ENCODE measurements at regions not wholly inside any gene's neighbourhood (a gene's known extent, or its start where the extent isn't known, plus 50 kb on each side); places are given as distances from the start of the nearest gene placed in this dataset.

DNA sequence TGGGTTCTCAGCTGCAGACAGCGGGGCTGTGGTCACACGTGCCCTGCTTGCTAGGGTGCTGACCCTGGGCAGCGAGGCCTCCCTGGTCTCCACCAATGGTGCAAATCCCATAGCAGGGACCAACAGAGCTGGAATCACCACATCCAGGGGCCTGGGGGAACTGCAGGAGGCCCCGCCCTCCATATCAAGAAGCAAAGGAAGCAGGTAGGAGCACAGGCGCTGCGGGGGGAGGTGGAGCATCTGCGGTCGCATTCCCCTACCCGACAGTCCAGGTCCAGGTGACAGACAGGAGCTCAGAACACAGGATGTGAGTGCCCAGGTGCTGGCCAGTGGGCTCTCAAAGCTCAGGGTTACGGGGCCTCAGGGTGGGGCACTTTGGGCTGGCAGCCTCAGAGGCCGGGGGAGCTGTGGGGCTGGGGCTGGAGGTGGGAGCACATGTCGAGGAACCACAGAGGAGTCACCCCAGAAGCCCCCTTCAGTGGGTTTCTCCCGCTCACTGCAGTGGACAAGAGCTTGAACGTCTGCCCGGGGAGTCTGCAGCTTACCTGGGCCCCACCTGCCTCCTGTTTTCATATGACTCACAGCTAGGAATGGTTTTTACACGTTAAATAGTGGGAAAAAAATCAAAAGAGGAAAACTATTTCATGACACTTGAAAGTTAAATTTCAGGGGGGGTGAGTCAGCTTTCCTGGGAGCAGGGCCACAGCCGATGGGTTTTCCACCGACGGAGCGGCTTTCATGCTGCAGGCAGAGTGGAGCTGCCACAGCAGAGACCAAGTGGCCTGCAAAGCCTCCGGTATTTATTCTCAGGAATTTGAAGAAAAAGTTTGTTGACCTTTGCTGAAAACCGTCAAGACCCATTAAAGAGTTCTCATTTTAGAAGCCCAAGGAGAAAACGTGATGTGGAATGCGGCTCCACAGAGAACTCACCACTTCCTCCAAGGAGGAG is 148.7 kb upstream of the PPP2R2D start:
- peak; percentile 79 for DNase-seq
- no peaks in the 10 kb centered on the region for H3K27me3 ChIP-seq (ENCODE audit: control insufficient read depth, insufficient read depth, low read length)
- no peak overlapping the region for H3K4me3 ChIP-seq (ENCODE audit: insufficient read depth, low read depth, low read length)
- H3K36me3 ChIP-seq (replicated peaks; ENCODE audit: control insufficient read depth, insufficient read depth, low read length), result no peaks in the 10 kb centered on the region

GRCh38 chr10:131753336-131753735 is 147.5 kb upstream of the PPP2R2D start:
- Histone ChIP-seq H3K36me3 (replicated peaks; ENCODE audit: control insufficient read depth, insufficient read depth, low read length) (no peaks in the 10 kb centered on the region), H3K27me3 (ENCODE audit: control insufficient read depth, insufficient read depth, low read length) (no peaks in the 10 kb centered on the region; the same call in 1 of the 2 replicates), H3K4me3 (ENCODE audit: insufficient read depth, low read depth, low read length) (no peak overlapping the region)
- no peak for DNase-seq

DNA sequence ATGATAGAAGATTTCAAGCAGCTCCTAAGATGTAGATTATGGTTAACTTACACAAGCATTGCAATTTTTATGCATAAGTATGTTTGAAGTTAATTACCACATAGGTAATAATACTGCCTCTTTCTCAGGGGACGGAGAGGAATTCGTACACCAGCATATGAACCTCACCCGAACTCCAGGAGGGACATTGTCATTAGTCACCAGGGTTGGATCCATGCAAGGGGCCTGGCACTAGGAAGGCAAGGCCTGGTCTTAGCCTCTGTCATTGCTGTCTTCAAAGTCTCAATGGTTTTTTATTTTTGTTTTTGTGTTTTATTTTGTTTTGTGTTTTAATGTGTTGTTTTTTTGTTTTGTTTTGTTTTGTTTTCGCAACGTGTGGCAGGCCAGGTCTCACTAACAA is 145.6 kb upstream of the PPP2R2D start:
- Histone ChIP-seq H3K36me3 (replicated peaks; ENCODE audit: control insufficient read depth, insufficient read depth, low read length) (no peaks in the 10 kb centered on the region), H3K27me3 (ENCODE audit: control insufficient read depth, insufficient read depth, low read length) (no peaks in the 10 kb centered on the region; the same call in 1 of the 2 replicates), H3K4me3 (ENCODE audit: insufficient read depth, low read depth, low read length) (no peak overlapping the region)
- DNase-seq, result no peak

- H3K27me3 ChIP-seq (ENCODE audit: control insufficient read depth, insufficient read depth, low read length), result no peaks in the 10 kb centered on the region; the same call in 1 of the 2 replicates
- no peak for DNase-seq
- no peak overlapping the region for H3K4me3 ChIP-seq (ENCODE audit: insufficient read depth, low read depth, low read length)
- no peaks in the 10 kb centered on the region for H3K36me3 ChIP-seq (replicated peaks; ENCODE audit: control insufficient read depth, insufficient read depth, low read length)
Measured at GRCh38 chr10:131757285-131758058, 143.3 kb upstream of the PPP2R2D start.

- DNase-seq, result peak; percentile 60
Measured at GRCh38 chr10:131758062-131758938, 142.5 kb upstream of the PPP2R2D start.

GRCh38 chr10:131758939-131759301 is 141.9 kb upstream of the PPP2R2D start:
- H3K4me3 ChIP-seq (ENCODE audit: insufficient read depth, low read depth, low read length), result no peak overlapping the region
- peak; percentile 78 for DNase-seq
- no peaks in the 10 kb centered on the region; the same call in 1 of the 2 replicates for H3K27me3 ChIP-seq (ENCODE audit: control insufficient read depth, insufficient read depth, low read length)

More at GRCh38 chr10:131758062-131758938, 142.5 kb upstream of the PPP2R2D start:
- no peak overlapping the region for H3K4me3 ChIP-seq (ENCODE audit: insufficient read depth, low read depth, low read length)
- no peaks in the 10 kb centered on the region for H3K36me3 ChIP-seq (replicated peaks; ENCODE audit: control insufficient read depth, insufficient read depth, low read length)
- H3K27me3 ChIP-seq (ENCODE audit: control insufficient read depth, insufficient read depth, low read length), result no peaks in the 10 kb centered on the region; the same call in 1 of the 2 replicates

GRCh38 chr10:131759347-131759746 is 141.5 kb upstream of the PPP2R2D start:
- H3K4me3 ChIP-seq (ENCODE audit: insufficient read depth, low read depth, low read length), result no peak overlapping the region
- DNase-seq, result peak; percentile 55

More at GRCh38 chr10:131758939-131759301, 141.9 kb upstream of the PPP2R2D start:
- no peaks in the 10 kb centered on the region for H3K36me3 ChIP-seq (replicated peaks; ENCODE audit: control insufficient read depth, insufficient read depth, low read length)

GRCh38 chr10:131760416-131761166 is 140.2 kb upstream of the PPP2R2D start:
- Histone ChIP-seq H3K4me3 (ENCODE audit: insufficient read depth, low read depth, low read length) (no peak overlapping the region), H3K36me3 (replicated peaks; ENCODE audit: control insufficient read depth, insufficient read depth, low read length) (no peaks in the 10 kb centered on the region)
- peak; percentile 83 for DNase-seq

More at GRCh38 chr10:131759347-131759746, 141.5 kb upstream of the PPP2R2D start:
- H3K27me3 ChIP-seq (ENCODE audit: control insufficient read depth, insufficient read depth, low read length), result no peaks in the 10 kb centered on the region; the same call in 1 of the 2 replicates
- no peaks in the 10 kb centered on the region for H3K36me3 ChIP-seq (replicated peaks; ENCODE audit: control insufficient read depth, insufficient read depth, low read length)

GRCh38 chr10:131762789-131763696 is 137.8 kb upstream of the PPP2R2D start:
- peak; percentile 51 for DNase-seq
- Histone ChIP-seq H3K36me3 (replicated peaks; ENCODE audit: control insufficient read depth, insufficient read depth, low read length) (no peaks in the 10 kb centered on the region), H3K4me3 (ENCODE audit: insufficient read depth, low read depth, low read length) (no peak overlapping the region), H3K27me3 (ENCODE audit: control insufficient read depth, insufficient read depth, low read length) (no peaks in the 10 kb centered on the region)

More at GRCh38 chr10:131760416-131761166, 140.2 kb upstream of the PPP2R2D start:
- H3K27me3 ChIP-seq (ENCODE audit: control insufficient read depth, insufficient read depth, low read length), result no peaks in the 10 kb centered on the region; the same call in 1 of the 2 replicates

DNA sequence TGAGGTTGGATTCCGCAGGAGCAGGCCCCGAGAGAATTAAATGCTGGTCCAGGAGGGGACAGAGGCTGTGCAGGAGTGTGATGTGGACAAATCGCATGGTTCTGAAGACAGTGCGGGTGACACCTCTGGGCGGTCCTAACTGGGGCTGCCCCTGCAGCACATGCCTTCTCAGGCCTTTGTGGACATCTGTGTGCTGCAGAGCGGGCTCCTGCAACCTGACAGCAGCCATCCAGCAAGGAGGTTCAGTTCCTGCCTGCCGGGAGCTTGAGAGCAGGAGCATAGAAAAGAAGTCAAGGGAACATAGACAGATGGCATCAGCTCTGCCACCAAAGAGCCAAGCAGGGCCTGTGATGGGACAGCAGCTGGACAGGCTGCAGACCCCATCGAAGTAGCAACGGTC is 135.9 kb upstream of the PPP2R2D start:
- H3K27me3 ChIP-seq (ENCODE audit: control insufficient read depth, insufficient read depth, low read length), result no peaks in the 10 kb centered on the region

GRCh38 chr10:131766096-131766495 is 134.7 kb upstream of the PPP2R2D start:
- no peak overlapping the region for H3K4me3 ChIP-seq (ENCODE audit: insufficient read depth, low read depth, low read length)
- no peaks in the 10 kb centered on the region for H3K27me3 ChIP-seq (ENCODE audit: control insufficient read depth, insufficient read depth, low read length)
- H3K36me3 ChIP-seq (replicated peaks; ENCODE audit: control insufficient read depth, insufficient read depth, low read length), result no peaks in the 10 kb centered on the region
- no peak for DNase-seq

More for the DNA sequence above, 135.9 kb upstream of the PPP2R2D start:
- Histone ChIP-seq H3K36me3 (replicated peaks; ENCODE audit: control insufficient read depth, insufficient read depth, low read length) (no peaks in the 10 kb centered on the region), H3K4me3 (ENCODE audit: insufficient read depth, low read depth, low read length) (no peak overlapping the region)
- DNase-seq, result no peak

- Histone ChIP-seq H3K36me3 (replicated peaks; ENCODE audit: control insufficient read depth, insufficient read depth, low read length) (no peaks in the 10 kb centered on the region), H3K27me3 (ENCODE audit: control insufficient read depth, insufficient read depth, low read length) (no peaks in the 10 kb centered on the region), H3K4me3 (ENCODE audit: insufficient read depth, low read depth, low read length) (no peak overlapping the region)
- no peak for DNase-seq
Measured at GRCh38 chr10:131767716-131768115, 133.1 kb upstream of the PPP2R2D start.
